Stimulated activated naive CD8-positive, alpha-beta T cell treated with anti-CD3 and anti-CD28 coated beads, Interleukin-15, Interleukin-2, amounts not matched to agents 100 ng/mL and 50 ng/mL, for 24 hours (primary cell): ENCODE measurements at regions not wholly inside any gene's neighbourhood (a gene's known extent, or its start where the extent isn't known, plus 50 kb on each side); places are given as distances from the start of the nearest gene placed in this dataset.
"Not testable (repeated sequence)": the region's sequence is repeated elsewhere in the genome, so short reads cannot be mapped to it uniquely, and the experiment has no call there.

ENCODE experiments used
- H3K27ac Mint-ChIP-seq: one replicate; pipeline ENCODE4 v1.8.0; 2021; ENCODE audit warnings: mild to moderate bottlenecking, mixed read lengths
- H3K27me3 Mint-ChIP-seq: one replicate; pipeline ENCODE4 v1.8.0; 2021; ENCODE audit warnings: mixed read lengths
- H3K36me3 Mint-ChIP-seq: one replicate; pipeline ENCODE4 v1.8.0; 2021; ENCODE audit warnings: low read depth, mixed read lengths
- H3K4me1 Mint-ChIP-seq: one replicate; pipeline ENCODE4 v1.8.0; 2021; ENCODE audit warnings: low read depth, mixed read lengths
- H3K4me3 Mint-ChIP-seq: one replicate; pipeline ENCODE4 v1.8.0; 2021; ENCODE audit warnings: mild to moderate bottlenecking, mixed read lengths
- H3K9me3 Mint-ChIP-seq: one replicate; pipeline ENCODE4 v1.8.0; 2021; ENCODE audit warnings: mixed read lengths

DNA sequence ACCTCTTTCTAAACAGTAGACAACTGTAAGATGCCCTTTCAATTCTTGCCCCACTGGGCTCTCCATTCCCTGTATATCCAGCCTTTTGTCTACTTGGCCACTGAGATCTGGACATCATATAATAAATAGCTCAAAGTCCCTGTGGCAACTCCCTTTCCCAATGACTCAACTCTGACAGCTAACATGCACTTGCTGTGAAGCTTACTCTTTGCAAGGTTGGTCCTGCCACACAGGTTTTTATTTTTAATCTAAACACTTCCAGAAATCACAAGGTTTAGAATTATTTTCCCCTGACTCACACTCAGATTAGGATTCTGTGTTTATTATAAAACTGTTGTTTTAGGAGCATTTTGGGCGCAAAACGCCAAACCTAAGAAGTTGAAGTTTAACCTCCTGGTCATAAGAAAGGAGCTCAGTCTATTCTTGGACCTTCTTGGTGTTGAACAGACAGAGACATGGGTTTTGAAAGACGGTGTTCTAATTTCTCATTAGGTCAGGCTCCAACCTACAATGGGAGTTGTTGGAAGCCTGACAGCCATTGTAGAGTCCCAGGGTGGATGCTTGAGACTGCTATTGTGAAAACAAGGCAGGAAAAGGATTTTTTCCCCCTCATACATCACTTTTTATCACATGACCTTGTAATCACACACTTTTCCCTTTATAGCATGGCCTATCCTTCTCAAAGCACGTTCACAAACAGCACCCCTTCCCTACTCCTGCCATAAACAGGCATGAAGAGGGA is 124.7 kb upstream of the SERPINE2 start:
- no peak overlapping the region for H3K4me3 Mint-ChIP-seq
- H3K36me3 Mint-ChIP-seq: no peaks in the 10 kb centered on the region

DNA sequence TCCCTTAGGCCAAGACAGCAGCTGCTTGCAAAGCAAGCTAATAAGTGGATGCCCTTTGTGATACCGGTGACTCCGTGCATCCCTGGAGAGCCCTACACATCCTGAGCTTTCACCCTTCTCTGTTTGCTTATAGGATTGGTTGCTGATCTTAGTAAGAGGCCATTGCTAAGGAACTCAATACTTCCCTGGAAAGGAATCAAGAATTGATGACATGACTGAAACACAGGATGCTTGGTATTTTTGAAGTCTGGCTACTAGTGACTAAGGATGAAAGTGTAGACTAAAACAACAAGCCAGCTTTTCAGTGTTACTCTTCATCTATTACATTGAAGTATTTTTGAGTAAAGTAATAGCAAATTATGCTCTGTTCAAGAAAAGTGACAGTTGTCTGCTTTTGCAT is 123.0 kb upstream of the SERPINE2 start:
- Mint-ChIP-seq H3K27me3 (peaks cover 16% of the 10 kb centered on the region), H3K9me3 (peaks cover 11% of the 10 kb centered on the region), H3K27ac (no peak overlapping the region), H3K4me3 (no peak overlapping the region), H3K4me1 (no peaks in the 10 kb centered on the region), H3K36me3 (no peaks in the 10 kb centered on the region)

More for the DNA sequence above, 124.7 kb upstream of the SERPINE2 start:
- Mint-ChIP-seq H3K27me3 (peaks cover 16% of the 10 kb centered on the region), H3K27ac (no peak overlapping the region), H3K4me1 (no peaks in the 10 kb centered on the region), H3K9me3 (peaks cover 11% of the 10 kb centered on the region)

DNA sequence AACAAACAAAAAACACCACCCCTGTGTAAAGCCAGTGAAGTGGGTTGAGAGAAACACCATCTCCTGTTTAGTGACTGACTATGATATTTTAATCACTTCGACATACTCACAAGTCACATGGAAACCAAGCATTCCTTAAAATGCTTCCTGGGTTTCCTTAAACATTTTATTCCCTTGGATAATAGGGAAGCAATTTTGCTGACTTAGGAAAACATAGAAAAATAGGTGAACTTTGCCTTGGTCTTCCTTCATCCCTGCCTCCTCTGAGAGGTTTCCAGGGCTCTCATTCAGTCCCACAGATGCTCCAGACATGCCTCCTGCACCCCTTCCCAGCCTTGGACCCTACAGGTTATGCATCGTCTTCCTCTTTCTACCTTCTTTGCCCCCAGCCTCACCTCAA is 122.6 kb upstream of the SERPINE2 start:
- Mint-ChIP-seq H3K4me1 (no peaks in the 10 kb centered on the region), H3K27me3 (peaks cover 16% of the 10 kb centered on the region)

DNA sequence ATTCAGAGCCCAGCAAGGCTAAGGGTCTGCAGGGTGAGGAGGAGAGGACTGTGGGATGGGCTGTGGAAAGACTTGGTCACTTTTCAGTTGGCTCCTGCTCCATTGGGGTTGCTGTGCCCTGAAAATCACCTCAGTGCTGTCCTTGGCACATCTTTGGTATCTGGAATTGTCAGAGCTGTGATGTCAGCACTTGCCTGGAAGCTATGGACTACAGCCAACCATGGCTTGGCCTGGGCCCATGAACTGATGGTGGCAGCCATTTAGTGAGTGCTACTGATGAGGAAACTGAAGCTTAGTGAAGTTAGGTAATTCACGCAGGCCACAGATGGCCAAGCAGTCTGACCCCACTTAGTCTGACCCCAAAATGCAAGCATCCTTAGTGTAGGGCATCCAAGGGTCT is 121.8 kb upstream of the SERPINE2 start:
- peaks cover 16% of the 10 kb centered on the region for H3K27me3 Mint-ChIP-seq
- H3K36me3 Mint-ChIP-seq: no peaks in the 10 kb centered on the region
- H3K9me3 Mint-ChIP-seq: peaks cover 11% of the 10 kb centered on the region
- no peak overlapping the region for H3K4me3 Mint-ChIP-seq
- H3K4me1 Mint-ChIP-seq: no peaks in the 10 kb centered on the region
- no peak overlapping the region for H3K27ac Mint-ChIP-seq

More for the DNA sequence above, 122.6 kb upstream of the SERPINE2 start:
- Mint-ChIP-seq H3K4me3 (no peak overlapping the region), H3K36me3 (no peaks in the 10 kb centered on the region), H3K9me3 (peaks cover 11% of the 10 kb centered on the region), H3K27ac (no peak overlapping the region)

DNA sequence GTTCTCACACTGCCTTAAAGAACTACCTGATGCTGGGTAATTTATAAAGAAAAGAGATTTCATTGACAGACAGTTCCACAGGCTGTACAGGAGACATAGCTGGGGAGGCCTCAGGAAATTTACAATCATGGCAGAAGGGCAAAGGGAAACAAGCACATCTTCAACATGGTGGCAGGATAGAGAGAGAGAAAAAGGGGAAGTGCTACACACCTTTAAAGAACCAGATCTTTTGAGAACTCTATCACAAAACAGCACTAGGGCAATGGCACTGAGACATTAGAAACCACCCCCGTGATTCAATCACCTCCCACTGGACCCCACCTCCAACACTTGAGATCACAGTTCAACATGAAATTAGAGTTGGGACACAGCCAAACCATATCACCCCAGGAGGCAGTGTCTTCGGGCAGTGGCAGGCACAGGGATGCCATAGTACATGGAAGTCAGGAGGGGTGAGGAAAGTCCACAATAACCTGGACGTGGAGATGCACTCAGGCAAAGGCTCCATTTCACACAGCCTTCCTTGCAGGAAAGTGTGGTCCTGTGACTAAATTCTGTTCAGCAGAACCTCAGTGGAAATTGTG is 120.4 kb upstream of the SERPINE2 start:
- Mint-ChIP-seq H3K27me3 (peaks cover 10% of the 10 kb centered on the region), H3K36me3 (no peaks in the 10 kb centered on the region), H3K9me3 (peaks cover 10% of the 10 kb centered on the region), H3K27ac (no peak overlapping the region), H3K4me1 (no peaks in the 10 kb centered on the region), H3K4me3 (no peak overlapping the region)

DNA sequence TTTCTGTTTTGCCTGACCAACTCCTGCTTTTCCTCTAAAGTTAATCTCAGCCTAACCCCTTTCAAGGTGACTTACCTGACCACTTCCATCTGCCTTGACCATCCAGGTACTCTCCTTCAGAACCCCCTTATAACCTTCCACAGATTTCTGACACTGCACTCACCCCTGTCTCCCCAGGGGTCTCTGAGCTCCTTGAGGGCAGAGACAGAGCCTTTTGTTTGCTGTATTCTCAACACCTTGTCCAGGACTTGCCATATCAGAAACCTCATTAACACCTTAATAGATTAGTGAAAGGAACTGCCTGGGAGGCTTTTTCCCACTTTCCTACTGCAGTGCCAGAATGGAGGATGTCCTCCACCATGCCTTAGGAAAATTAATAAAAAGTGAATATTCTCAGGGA is 119.7 kb upstream of the SERPINE2 start:
- Mint-ChIP-seq H3K4me1 (no peaks in the 10 kb centered on the region), H3K27me3 (peaks cover 7% of the 10 kb centered on the region), H3K4me3 (no peak overlapping the region), H3K36me3 (no peaks in the 10 kb centered on the region), H3K27ac (no peak overlapping the region), H3K9me3 (peaks cover 6% of the 10 kb centered on the region)

DNA sequence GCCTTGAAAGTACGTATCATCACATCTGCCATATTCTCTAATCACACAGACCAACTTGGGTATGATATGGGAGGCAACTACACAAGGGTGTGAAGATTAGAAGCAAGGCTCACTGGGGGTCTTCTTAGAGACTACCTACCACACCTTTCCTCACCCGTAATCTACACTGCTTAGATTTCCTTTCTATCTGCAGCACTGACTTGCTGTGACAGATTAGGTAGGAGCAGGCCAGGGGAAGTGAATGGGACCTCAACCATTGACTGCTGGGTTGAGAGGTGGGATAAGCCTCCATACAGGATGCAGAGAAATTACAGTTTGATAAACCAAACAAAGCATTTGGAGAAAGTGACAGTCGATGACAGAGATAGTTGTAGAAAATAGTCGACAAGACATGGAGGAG is 119.0 kb upstream of the SERPINE2 start:
- Mint-ChIP-seq H3K27ac (no peak overlapping the region), H3K27me3 (peaks cover 7% of the 10 kb centered on the region), H3K4me3 (no peak overlapping the region)

DNA sequence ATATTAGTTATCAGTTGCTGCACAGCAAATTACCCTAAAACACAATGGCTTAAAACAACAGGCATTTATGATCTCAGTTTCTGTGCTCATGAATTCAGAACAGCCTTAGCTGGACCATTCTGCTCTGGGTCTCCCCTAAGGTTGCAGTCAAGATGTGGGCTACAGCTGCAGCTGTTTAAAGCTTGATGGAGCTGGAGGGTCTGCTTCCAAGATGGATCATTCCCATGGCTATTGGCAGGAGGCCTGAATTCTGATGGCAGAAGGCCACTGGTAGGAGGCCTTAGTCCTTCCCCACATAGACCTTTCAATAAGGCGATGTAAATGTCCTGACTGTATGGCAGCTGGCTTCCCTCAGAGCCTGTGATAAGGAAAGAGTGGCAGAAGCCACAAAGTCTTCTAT is 118.6 kb upstream of the SERPINE2 start:
- H3K4me3 Mint-ChIP-seq: no peak overlapping the region
- H3K4me1 Mint-ChIP-seq: no peaks in the 10 kb centered on the region
- H3K27me3 Mint-ChIP-seq: peaks cover 7% of the 10 kb centered on the region
- no peaks in the 10 kb centered on the region for H3K36me3 Mint-ChIP-seq
- H3K27ac Mint-ChIP-seq: no peak overlapping the region
- no peaks in the 10 kb centered on the region for H3K9me3 Mint-ChIP-seq

More for the DNA sequence above, 119.0 kb upstream of the SERPINE2 start:
- no peaks in the 10 kb centered on the region for H3K36me3 Mint-ChIP-seq
- H3K9me3 Mint-ChIP-seq: no peaks in the 10 kb centered on the region
- no peaks in the 10 kb centered on the region for H3K4me1 Mint-ChIP-seq

DNA sequence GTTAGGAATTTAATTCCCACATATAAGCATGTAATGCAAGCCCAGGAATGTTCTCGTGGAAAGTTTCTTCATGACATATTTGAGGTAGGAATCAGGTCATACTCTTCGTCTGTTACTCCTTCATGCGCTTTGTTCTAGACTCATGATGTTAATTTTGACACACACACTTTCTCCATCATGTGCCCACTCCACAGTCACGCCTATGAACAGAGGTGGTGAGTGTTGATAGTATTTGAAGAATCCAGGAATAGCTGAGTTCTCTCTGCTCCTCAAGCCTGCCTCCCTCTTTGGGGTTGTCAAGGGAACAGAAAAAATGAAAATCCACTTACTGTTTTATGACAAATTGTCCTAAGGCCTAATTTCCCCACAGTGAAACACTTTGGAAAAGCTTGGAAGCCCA is 117.3 kb upstream of the SERPINE2 start:
- Mint-ChIP-seq H3K27ac (no peak overlapping the region), H3K36me3 (no peaks in the 10 kb centered on the region), H3K4me3 (no peak overlapping the region), H3K4me1 (no peaks in the 10 kb centered on the region), H3K9me3 (no peaks in the 10 kb centered on the region), H3K27me3 (no peaks in the 10 kb centered on the region)

DNA sequence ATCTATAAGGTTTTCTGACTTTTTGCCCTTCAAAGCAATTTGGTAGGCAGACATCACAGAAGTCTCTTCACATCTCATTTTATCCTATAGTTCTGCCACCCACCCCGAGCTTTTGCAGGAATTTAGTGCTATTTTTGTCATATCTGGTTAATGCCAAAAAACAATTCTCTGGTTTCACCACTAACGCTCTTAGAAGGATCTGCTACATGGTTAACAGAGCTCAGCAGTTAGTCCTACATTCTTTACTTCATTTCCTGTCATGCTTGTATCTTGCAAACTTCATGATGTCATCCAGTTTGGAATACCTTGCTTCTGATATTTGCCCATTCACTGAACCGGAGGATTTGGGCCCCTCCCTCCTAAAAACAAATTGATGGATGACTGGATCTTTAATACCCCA is 116.8 kb upstream of the SERPINE2 start:
- Mint-ChIP-seq H3K27me3 (no peaks in the 10 kb centered on the region), H3K27ac (no peak overlapping the region), H3K9me3 (no peaks in the 10 kb centered on the region), H3K4me3 (no peak overlapping the region), H3K36me3 (no peaks in the 10 kb centered on the region), H3K4me1 (no peaks in the 10 kb centered on the region)

DNA sequence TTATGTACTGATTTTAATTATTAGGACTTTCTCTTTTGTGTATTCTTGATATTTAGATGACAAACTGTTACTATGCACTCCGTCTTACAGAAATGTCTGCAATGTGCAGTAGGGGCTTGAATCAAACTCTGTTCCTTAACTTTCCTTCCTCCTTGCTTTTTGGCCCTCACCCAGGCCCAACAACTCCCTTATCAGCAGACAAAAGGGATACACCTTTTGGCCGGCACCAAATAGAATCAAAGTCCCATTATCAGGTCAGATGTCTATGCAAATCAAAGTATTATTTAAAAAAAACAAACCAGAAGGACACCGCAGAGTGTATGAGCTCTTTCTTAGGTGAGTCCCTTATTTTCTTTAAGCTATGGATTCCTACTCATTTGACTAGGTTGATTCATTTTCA is 116.3 kb upstream of the SERPINE2 start:
- peaks cover 3% of the 10 kb centered on the region for H3K27me3 Mint-ChIP-seq
- no peaks in the 10 kb centered on the region for H3K36me3 Mint-ChIP-seq
- H3K27ac Mint-ChIP-seq: no peak overlapping the region
- no peaks in the 10 kb centered on the region for H3K4me1 Mint-ChIP-seq
- no peak overlapping the region for H3K4me3 Mint-ChIP-seq
- H3K9me3 Mint-ChIP-seq: no peaks in the 10 kb centered on the region

DNA sequence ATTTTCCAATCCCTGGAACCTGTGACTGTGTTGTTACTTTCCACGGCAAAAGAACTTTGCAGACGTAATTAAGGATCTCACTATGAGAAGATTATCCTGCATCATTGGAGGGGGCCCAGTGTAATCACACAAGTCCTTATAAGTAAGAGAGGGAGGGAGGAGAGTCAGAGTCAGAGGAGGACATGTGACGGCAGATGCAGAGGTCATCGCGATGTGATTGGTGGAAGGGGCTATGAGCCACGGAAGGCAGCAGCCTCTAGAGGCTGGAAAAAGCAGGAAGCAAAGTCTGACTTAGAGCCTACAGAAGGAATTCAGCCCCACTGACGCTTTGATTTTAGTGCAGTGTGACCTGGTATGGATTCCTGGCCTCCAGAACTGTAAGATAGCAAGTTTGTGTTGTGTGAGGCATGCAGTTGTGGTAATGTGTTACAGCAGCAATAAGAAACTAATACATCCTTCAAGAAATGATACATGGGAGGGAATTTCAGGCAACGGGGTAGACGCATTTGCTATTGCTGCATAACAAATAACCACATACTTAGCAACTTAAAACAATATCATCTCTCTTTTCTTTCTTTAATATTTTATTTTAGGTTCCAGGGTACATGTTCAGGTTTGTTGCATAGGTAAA is 112.7 kb upstream of the SERPINE2 start:
- Mint-ChIP-seq H3K9me3 (no peaks in the 10 kb centered on the region), H3K36me3 (no peaks in the 10 kb centered on the region), H3K4me1 (no peaks in the 10 kb centered on the region), H3K27ac (no peak overlapping the region), H3K27me3 (peaks cover 7% of the 10 kb centered on the region), H3K4me3 (no peak overlapping the region)

DNA sequence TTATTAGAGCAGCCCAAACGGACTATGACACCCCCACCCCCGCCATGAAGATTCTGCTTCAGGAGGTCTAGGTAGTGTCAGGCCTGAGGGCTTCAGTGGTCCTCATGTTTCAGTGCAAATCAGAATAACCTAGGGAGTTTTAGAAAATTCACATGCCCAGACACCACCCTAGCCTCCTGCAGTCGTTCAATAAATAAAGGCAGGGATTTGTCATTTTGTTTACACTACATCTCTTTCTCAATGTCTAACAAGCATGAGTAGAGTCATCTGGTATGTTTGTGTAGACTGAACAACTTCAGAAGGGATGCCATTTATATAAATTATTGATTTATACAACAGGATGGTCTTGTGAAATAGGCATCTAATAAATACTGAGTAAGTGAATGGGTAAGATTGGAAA is 112.1 kb upstream of the SERPINE2 start:
- Mint-ChIP-seq H3K36me3 (no peaks in the 10 kb centered on the region), H3K4me3 (no peak overlapping the region), H3K9me3 (no peaks in the 10 kb centered on the region), H3K27ac (no peak overlapping the region), H3K27me3 (peaks cover 13% of the 10 kb centered on the region), H3K4me1 (no peaks in the 10 kb centered on the region)

DNA sequence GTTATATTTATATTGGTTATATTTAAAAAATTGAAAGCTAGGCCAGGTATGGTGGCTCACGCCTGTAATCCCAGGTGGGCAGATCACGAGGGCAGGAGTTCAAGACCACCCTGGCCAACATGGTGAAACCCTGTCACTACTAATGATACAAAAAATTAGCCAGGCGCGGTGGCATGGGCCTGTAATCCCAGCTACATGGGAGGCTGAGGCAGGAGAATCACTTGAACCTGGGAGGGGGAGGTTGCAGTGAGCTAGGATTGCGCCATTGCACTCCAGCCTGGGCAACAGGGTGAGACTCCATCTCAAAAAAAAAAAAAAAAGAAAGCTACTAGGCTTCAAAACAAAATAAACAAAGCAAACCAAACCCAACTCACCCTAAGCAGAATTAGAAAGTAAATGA is 109.0 kb upstream of the SERPINE2 start:
- not testable (repeated sequence) for H3K4me1 Mint-ChIP-seq, H3K27ac Mint-ChIP-seq, H3K4me3 Mint-ChIP-seq, H3K9me3 Mint-ChIP-seq, H3K36me3 Mint-ChIP-seq
- H3K27me3 Mint-ChIP-seq: peaks cover 17% of the 10 kb centered on the region

DNA sequence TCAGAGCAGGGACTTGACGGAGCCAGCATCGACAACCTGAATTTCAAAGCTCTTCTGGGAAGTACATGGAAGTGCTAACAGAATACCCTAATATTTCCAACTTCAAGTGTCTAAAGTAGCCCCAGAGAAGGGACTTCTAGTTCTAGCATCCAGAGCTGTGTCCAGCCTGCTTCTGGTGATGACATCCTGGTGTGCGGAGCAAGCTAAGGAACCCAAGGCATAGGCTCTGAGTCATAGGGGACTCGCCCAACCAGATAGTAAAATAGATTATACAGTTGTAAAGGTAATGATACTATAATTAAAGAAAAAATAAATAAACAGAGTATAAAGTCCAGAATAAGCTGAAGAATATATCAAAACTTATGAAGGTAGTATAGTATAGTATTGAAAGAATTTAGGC is 108.1 kb upstream of the SERPINE2 start:
- Mint-ChIP-seq H3K36me3 (no peaks in the 10 kb centered on the region), H3K4me3 (no peak overlapping the region), H3K4me1 (no peaks in the 10 kb centered on the region), H3K27me3 (peaks cover 24% of the 10 kb centered on the region), H3K27ac (no peak overlapping the region), H3K9me3 (no peaks in the 10 kb centered on the region)
